ENCODE measurements at regions not wholly inside any gene's neighbourhood (a gene's known extent, or its start where the extent isn't known, plus 50 kb on each side); places are given as distances from the start of the nearest gene placed in this dataset.
"Not testable (repeated sequence)": the region's sequence is repeated elsewhere in the genome, so short reads cannot be mapped to it uniquely, and the experiment has no call there.

DNA sequence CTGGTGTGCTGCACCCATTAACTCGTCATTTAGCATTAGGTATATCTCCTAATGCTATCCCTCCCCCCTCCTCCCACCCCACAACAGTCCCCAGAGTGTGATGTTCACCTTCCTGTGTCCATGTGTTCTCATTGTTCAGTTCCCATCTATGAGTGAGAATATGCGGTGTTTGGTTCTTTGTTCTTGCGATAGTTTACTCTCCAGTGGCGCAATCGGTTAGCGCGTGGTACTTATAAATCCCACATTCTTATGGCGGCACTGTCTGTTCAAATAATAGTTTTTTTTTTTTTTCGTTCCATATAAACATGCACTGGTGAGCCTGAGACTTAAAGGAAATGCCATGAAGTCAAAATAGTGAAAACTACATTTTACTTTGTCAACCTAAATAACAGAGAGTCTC is 59.5 kb upstream of the PNPLA4 start:
- not testable (repeated sequence) for TF ChIP-seq POLR2A, EP300 (IDR thresholded peaks at IDR 0.05)
- TF ChIP-seq, protein P1, sequence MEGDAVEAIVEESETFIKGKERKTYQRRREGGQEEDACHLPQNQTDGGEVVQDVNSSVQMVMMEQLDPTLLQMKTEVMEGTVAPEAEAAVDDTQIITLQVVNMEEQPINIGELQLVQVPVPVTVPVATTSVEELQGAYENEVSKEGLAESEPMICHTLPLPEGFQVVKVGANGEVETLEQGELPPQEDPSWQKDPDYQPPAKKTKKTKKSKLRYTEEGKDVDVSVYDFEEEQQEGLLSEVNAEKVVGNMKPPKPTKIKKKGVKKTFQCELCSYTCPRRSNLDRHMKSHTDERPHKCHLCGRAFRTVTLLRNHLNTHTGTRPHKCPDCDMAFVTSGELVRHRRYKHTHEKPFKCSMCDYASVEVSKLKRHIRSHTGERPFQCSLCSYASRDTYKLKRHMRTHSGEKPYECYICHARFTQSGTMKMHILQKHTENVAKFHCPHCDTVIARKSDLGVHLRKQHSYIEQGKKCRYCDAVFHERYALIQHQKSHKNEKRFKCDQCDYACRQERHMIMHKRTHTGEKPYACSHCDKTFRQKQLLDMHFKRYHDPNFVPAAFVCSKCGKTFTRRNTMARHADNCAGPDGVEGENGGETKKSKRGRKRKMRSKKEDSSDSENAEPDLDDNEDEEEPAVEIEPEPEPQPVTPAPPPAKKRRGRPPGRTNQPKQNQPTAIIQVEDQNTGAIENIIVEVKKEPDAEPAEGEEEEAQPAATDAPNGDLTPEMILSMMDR (IDR thresholded peaks at IDR 0.05), result not testable (repeated sequence)

All from stomach (tissue), 4 donors.